Activated T-helper 1 cell treated with Interleukin-2 at 50 U/mL for 16 hours (primary cell): ENCODE measurements at regions not wholly inside any gene's neighbourhood (a gene's known extent, or its start where the extent isn't known, plus 50 kb on each side); places are given as distances from the start of the nearest gene placed in this dataset.

Source experiments
- DNase-seq: peaks from one replicate; pipeline ENCODE4 v3.0.0-alpha.2; 2020; ENCODE audit warnings: low read depth

GRCh38 chr5:164600274-164600673 is 1094.9 kb downstream of the MAT2B start:
- no peak for DNase-seq

GRCh38 chr5:164600929-164601535 is 1095.6 kb downstream of the MAT2B start:
- DNase-seq = no peak

- no peak for DNase-seq
These were observed 1103.1 kb downstream of the MAT2B start for GRCh38 chr5:164608507-164608906.

GRCh38 chr5:164610374-164610773 is 1105.0 kb downstream of the MAT2B start:
- no peak for DNase-seq

- no peak for DNase-seq
These were observed 1109.3 kb downstream of the MAT2B start for GRCh38 chr5:164614707-164615106.

- no peak for DNase-seq
These were observed 1111.9 kb downstream of the MAT2B start for GRCh38 chr5:164617290-164617689.

GRCh38 chr5:164627021-164627420 is 1121.6 kb downstream of the MAT2B start:
- no peak for DNase-seq

GRCh38 chr5:164636456-164636855 is 1131.0 kb downstream of the MAT2B start:
- DNase-seq = no peak

GRCh38 chr5:164637931-164638521 is 1132.6 kb downstream of the MAT2B start:
- no peak for DNase-seq

GRCh38 chr5:164649266-164649665 is 1143.8 kb downstream of the MAT2B start:
- no peak for DNase-seq

GRCh38 chr5:164650427-164650826 is 1145.0 kb downstream of the MAT2B start:
- DNase-seq = no peak

- DNase-seq = no peak
These were observed 1146.3 kb downstream of the MAT2B start for GRCh38 chr5:164651546-164652275.

- DNase-seq = no peak
These were observed 1146.8 kb downstream of the MAT2B start for GRCh38 chr5:164652276-164652660.

GRCh38 chr5:164663198-164663989 is 1158.0 kb downstream of the MAT2B start:
- no peak for DNase-seq

- DNase-seq = no peak
These were observed 1166.2 kb downstream of the MAT2B start for GRCh38 chr5:164671640-164672039.

- DNase-seq = no peak
These were observed 1166.8 kb downstream of the MAT2B start for GRCh38 chr5:164672205-164672604.

GRCh38 chr5:164672931-164673694 is 1167.7 kb downstream of the MAT2B start:
- no peak for DNase-seq

- DNase-seq = no peak
These were observed 1174.0 kb downstream of the MAT2B start for GRCh38 chr5:164679461-164679860.

- no peak for DNase-seq
These were observed 1174.8 kb downstream of the MAT2B start for GRCh38 chr5:164680216-164680615.

- DNase-seq = no peak
These were observed 1175.5 kb downstream of the MAT2B start for GRCh38 chr5:164680812-164681520.

- no peak for DNase-seq
These were observed 1182.0 kb downstream of the MAT2B start for GRCh38 chr5:164687391-164687790.
